NCI-H1436 treated with DMSO at 0.1 percent for 48 hours (cell line): ENCODE measurements at regions not wholly inside any gene's neighbourhood (a gene's known extent, or its start where the extent isn't known, plus 50 kb on each side); places are given as distances from the start of the nearest gene placed in this dataset.

ENCODE experiments used
- DNase-seq: peaks from one replicate; lab custom pipeline; 2025; lab: John Stamatoyannopoulos, UW

GRCh38 chr20:57876163-57876562 lies 166.3 kb upstream of the PMEPA1 start:
- DNase-seq: no peak

- no peak for DNase-seq
Measured at GRCh38 chr20:57874141-57874540, 164.3 kb upstream of the PMEPA1 start.

GRCh38 chr20:57872816-57873409 lies 163.1 kb upstream of the PMEPA1 start:
- DNase-seq: no peak

- no peak for DNase-seq
Measured at GRCh38 chr20:57871237-57871632, 161.4 kb upstream of the PMEPA1 start.

GRCh38 chr20:57870597-57871236 lies 160.9 kb upstream of the PMEPA1 start:
- no peak for DNase-seq

- DNase-seq: no peak
Measured at GRCh38 chr20:57869951-57870315, 160.1 kb upstream of the PMEPA1 start.

- no peak for DNase-seq
Measured at GRCh38 chr20:57869291-57869950, 159.6 kb upstream of the PMEPA1 start.

GRCh38 chr20:57868310-57868709 lies 158.5 kb upstream of the PMEPA1 start:
- no peak for DNase-seq

GRCh38 chr20:57867807-57868206 lies 158.0 kb upstream of the PMEPA1 start:
- no peak for DNase-seq

GRCh38 chr20:57867181-57867803 lies 157.5 kb upstream of the PMEPA1 start:
- DNase-seq: no peak

- no peak for DNase-seq
Measured at GRCh38 chr20:57866250-57867106, 156.7 kb upstream of the PMEPA1 start.

- DNase-seq: no peak
Measured at GRCh38 chr20:57865266-57865665, 155.5 kb upstream of the PMEPA1 start.

- no peak for DNase-seq
Measured at GRCh38 chr20:57860576-57860975, 150.8 kb upstream of the PMEPA1 start.

- no peak for DNase-seq
Measured at GRCh38 chr20:57857969-57858368, 148.2 kb upstream of the PMEPA1 start.

- no peak for DNase-seq
Measured at GRCh38 chr20:57857118-57857517, 147.3 kb upstream of the PMEPA1 start.

GRCh38 chr20:57856658-57857057 lies 146.8 kb upstream of the PMEPA1 start:
- DNase-seq: no peak

- DNase-seq: no peak
Measured at GRCh38 chr20:57851796-57852195, 142.0 kb upstream of the PMEPA1 start.

GRCh38 chr20:57851025-57851682 lies 141.3 kb upstream of the PMEPA1 start:
- no peak for DNase-seq

- DNase-seq: no peak
Measured at GRCh38 chr20:57849521-57850215, 139.9 kb upstream of the PMEPA1 start.

- no peak for DNase-seq
Measured at GRCh38 chr20:57849121-57849520, 139.3 kb upstream of the PMEPA1 start.

GRCh38 chr20:57848282-57848681 lies 138.5 kb upstream of the PMEPA1 start:
- DNase-seq: no peak
